ENCODE measurements at regions not wholly inside any gene's neighbourhood (a gene's known extent, or its start where the extent isn't known, plus 50 kb on each side); places are given as distances from the start of the nearest gene placed in this dataset.
"Not testable (repeated sequence)": the region's sequence is repeated elsewhere in the genome, so short reads cannot be mapped to it uniquely, and the experiment has no call there.

DNA sequence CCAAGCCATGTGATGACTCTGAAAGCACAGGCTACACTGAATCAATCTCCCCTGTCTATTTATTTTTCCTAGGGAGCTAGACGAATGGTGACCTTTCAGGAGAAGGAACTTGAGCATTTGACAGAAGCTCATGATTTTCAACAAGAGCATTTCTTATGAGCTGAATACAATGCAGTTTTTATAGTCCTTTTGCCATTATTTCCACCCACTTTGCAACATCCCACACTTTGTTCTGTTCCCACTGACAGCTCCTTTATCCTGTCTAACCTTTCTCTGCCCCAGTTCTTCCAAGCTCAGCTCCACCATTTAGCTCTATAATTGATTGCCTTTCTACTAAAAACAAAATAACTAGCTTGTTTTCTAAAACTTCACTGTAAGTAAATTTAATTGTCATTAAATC is 91.9 kb upstream of the PRSS1 start:
- ATAC-seq (ENCODE audit: low read depth) (no peak), DNase-seq (no peak)
- no peaks in the 10 kb centered on the region for H3K36me3 Mint-ChIP-seq
- no peaks in the 10 kb centered on the region for H3K4me1 Mint-ChIP-seq
- no peak overlapping the region for H3K27ac Mint-ChIP-seq
- H3K9me3 Mint-ChIP-seq = no peaks in the 10 kb centered on the region
- no peak overlapping the region for H3K4me3 Mint-ChIP-seq
- peaks cover 11% of the 10 kb centered on the region for H3K27me3 Mint-ChIP-seq
- POLR2A ChIA-PET = no interaction called here

DNA sequence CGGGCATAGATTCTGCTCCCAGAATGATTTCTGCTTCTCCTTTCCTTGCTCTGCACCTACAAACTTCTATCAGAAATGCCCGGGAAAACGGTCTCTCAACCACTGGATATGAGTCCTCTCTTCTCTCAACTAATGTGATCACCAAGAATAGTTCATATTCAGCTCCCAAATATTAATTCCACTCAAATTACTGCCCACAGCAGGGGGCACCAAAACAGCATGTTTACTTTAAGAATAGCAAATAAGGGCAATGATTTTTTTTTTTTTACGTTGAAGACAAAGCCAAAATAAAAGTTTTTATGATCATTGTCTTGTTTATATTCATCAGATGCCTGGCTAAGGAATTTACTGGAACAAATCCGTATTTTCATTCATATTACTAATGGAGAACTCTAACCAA is 94.9 kb upstream of the PRSS1 start:
- no peak for DNase-seq
- Mint-ChIP-seq H3K4me3 (no peak overlapping the region), H3K27ac (no peak overlapping the region), H3K27me3 (peaks cover 14% of the 10 kb centered on the region), H3K36me3 (no peaks in the 10 kb centered on the region), H3K9me3 (no peaks in the 10 kb centered on the region), H3K4me1 (no peaks in the 10 kb centered on the region)
- POLR2A ChIA-PET = no interaction called here
- ATAC-seq (ENCODE audit: low read depth) = no peak

DNA sequence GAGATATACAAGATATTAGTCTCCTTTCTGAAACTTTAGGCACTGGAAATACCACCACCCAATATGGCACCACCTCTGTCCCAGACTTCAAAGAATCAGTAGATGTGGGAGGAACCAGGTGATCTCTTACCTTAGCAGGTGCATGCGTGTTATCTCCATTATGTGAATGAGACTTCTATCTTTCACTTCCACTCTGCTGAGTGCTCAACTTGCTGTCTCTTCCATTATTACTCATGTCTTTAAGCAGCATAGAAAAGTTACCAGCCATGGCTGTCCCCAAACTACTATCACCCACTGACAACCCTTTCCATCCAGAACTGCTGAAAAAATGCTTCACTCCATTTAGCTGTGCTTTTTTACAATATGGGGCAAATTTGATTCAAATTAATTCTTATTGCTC is 101.5 kb upstream of the PRSS1 start:
- ATAC-seq (ENCODE audit: low read depth) = no peak
- Mint-ChIP-seq H3K27me3 (peaks cover 30% of the 10 kb centered on the region), H3K4me3 (no peak overlapping the region), H3K4me1 (peaks cover 7% of the 10 kb centered on the region), H3K27ac (no peak overlapping the region), H3K36me3 (no peaks in the 10 kb centered on the region), H3K9me3 (no peaks in the 10 kb centered on the region)
- DNase-seq = no peak
- POLR2A ChIA-PET = no interaction called here

DNA sequence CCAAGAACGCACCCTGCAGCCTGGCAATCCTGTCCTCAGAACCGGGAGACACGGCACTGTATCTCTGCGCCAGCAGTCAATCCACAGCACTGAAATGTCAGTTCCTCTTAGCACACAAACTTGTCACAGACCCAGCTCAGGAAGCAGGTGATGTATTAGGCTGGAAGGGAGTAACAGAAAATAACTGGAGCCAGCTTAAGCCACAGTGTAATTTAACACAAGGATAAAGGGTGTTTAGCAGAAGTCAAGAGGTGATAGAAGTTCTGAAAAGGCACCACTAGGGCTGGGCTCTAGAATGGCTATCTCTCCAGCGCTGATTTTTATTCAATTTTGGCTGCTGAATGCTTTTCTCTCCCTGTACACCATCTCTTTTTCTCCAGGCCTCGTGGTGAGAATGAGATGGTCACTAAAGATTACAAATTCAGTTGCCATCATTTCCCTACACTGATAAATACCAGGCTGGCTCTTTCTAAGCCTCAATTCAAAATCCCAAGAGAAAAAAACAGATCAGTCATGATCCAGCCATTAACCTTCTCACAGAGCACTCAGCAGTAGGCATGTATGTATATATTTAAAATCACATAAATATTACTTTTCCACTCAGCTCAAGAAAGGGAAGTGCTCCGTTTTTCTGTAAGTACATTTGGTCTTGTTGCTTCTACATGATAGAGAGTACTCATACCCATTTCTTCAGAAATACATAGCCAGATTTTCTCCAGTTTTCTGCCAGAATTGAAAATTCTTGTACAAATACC is 102.7 kb upstream of the PRSS1 start:
- Mint-ChIP-seq H3K4me3 (peak overlapping the region; percentile 71), H3K27ac (peak overlapping the region; percentile 52), H3K9me3 (no peaks in the 10 kb centered on the region), H3K4me1 (peaks cover 11% of the 10 kb centered on the region), H3K36me3 (no peaks in the 10 kb centered on the region), H3K27me3 (peaks cover 29% of the 10 kb centered on the region)
- DNase-seq (no peak), ATAC-seq (ENCODE audit: low read depth) (peak; percentile 30)
- POLR2A ChIA-PET = interaction anchor here (1.0 kb wide), 1 partner anchor 139 kb away, joined by 3 read pairs; no protein-coding TSS in a partner anchor

DNA sequence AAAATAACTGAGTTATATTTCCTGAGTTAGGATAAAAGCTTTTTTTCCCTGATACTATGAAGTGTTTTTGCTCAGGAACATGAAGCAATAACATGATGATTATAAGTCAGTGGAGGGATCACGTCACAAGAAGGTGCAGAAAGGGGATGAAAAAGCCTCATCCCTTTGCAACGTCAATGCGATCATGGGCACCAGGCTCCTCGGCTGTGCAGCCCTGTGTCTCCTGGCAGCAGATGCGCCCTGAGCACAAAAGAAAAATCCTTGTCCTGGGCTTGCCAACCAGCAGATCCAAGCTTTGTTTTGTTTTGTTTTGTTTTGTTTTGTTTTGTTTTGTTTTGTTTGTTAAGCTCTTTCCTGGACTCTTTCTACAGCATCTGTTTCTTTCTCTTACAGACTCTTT is 103.5 kb upstream of the PRSS1 start:
- ATAC-seq (ENCODE audit: low read depth) (no peak), DNase-seq (no peak)
- H3K9me3 Mint-ChIP-seq = no peaks in the 10 kb centered on the region

DNA sequence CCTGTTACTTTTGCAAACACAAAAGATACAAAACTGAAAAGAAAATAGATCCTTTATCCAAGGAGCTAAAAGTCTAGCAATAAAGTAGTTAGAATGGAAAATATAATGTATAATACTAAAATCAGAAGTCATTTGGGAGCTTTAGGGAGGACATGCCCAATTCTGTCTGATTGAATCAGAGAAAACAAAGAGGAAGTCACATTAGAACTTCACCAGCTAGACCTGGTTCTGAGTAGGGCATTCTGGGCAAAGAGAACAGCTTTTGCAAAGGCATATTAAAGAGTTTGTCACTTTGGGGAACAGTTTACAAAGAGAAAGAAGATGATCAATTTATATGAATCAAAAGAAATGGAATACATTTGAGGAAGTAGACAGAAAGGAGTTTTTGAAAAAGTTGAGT is 107.0 kb upstream of the PRSS1 start:
- Mint-ChIP-seq H3K4me1 (peaks cover 13% of the 10 kb centered on the region), H3K36me3 (no peaks in the 10 kb centered on the region), H3K27me3 (peaks cover 17% of the 10 kb centered on the region), H3K4me3 (no peak overlapping the region), H3K9me3 (no peaks in the 10 kb centered on the region), H3K27ac (no peak overlapping the region)
- DNase-seq (no peak), ATAC-seq (ENCODE audit: low read depth) (no peak)
- POLR2A ChIA-PET = interaction anchor here (1.1 kb wide), 1 partner anchor 155 kb away, joined by 3 read pairs; no protein-coding TSS in a partner anchor

More for the DNA sequence above, 103.5 kb upstream of the PRSS1 start:
- Mint-ChIP-seq H3K27ac (peak overlapping the region; percentile 52), H3K4me3 (peak overlapping the region; percentile 71), H3K36me3 (no peaks in the 10 kb centered on the region), H3K4me1 (peaks cover 11% of the 10 kb centered on the region), H3K27me3 (peaks cover 29% of the 10 kb centered on the region)
- POLR2A ChIA-PET = no interaction called here

DNA sequence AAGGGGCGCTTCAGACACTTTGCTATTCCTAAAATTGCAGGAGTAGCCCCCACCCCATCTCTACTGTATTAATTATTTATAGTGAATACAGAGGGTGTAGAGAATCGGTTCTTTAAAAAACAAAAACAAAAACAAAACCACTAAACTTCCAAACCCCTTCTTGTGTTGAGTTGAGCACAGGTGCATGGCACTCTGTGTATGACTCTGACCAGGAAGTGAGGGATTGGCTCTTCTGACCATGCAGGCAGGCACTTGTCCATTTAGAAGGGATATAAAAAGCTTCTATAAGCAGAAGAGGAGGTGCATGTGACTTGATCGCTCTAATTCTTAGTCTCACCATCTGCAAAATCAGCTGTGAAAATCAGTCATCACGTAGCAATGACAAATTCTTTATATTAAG is 108.0 kb upstream of the PRSS1 start:
- H3K36me3 Mint-ChIP-seq; DNase-seq; ATAC-seq (ENCODE audit: low read depth); H3K4me3 Mint-ChIP-seq; H3K27ac Mint-ChIP-seq; H3K9me3 Mint-ChIP-seq: not testable (repeated sequence)
- POLR2A ChIA-PET = interaction anchor here (1.1 kb wide), 1 partner anchor 156 kb away, joined by 3 read pairs; no protein-coding TSS in a partner anchor
- peaks cover 12% of the 10 kb centered on the region for H3K4me1 Mint-ChIP-seq
- peaks cover 16% of the 10 kb centered on the region for H3K27me3 Mint-ChIP-seq

DNA sequence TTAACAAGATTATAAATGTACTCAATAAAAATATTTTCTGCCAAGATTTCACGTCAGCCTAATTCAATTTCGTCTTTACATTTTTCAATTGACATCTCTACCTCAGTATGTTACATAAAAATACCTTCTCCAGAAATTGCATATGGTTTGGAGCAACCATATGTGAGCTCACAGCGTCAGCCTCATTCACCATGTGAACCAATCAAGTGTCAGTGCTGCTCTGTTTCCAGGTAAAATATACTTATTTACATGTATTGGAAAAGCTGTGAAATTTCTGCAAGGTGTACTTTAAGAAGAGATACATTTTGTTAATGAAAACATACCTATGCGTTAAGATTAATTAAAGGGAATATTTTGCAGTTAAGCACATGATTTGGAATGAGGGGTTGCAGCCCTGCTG is 110.7 kb upstream of the PRSS1 start:
- Mint-ChIP-seq H3K9me3 (no peaks in the 10 kb centered on the region), H3K4me1 (peaks cover 7% of the 10 kb centered on the region), H3K27me3 (peaks cover 3% of the 10 kb centered on the region), H3K27ac (no peak overlapping the region), H3K36me3 (no peaks in the 10 kb centered on the region), H3K4me3 (no peak overlapping the region)
- POLR2A ChIA-PET = no interaction called here
- DNase-seq (no peak), ATAC-seq (ENCODE audit: low read depth) (no peak)

DNA sequence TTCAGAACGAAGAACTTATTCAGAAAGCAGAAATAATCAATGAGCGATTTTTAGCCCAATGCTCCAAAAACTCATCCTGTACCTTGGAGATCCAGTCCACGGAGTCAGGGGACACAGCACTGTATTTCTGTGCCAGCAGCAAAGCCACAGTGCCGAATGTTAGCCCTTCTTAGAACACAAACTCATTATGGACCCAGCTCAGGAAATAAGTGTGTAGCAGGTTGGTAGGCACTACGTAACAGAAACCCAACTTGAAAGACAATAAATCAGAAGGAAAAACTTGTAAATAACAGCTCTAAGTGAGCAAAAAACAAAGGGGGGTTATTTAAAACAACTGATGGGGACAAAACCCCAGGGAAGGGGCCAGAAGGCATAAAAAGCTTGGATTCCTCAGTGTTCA is 112.0 kb upstream of the PRSS1 start:
- POLR2A ChIA-PET = interaction anchor here (0.8 to 1.8 kb wide), 12 partner anchors 56 to 222 kb away, joined by 3 to 16 read pairs (median 4); partner anchors contain the start of gene EPHB6
- H3K4me3 Mint-ChIP-seq = peak overlapping the region; percentile 94
- peaks cover 2% of the 10 kb centered on the region for H3K27me3 Mint-ChIP-seq
- H3K36me3 Mint-ChIP-seq = no peaks in the 10 kb centered on the region
- H3K27ac Mint-ChIP-seq = peak overlapping the region; percentile 99
- H3K9me3 Mint-ChIP-seq = no peaks in the 10 kb centered on the region
- DNase-seq (no peak), ATAC-seq (ENCODE audit: low read depth) (peak; percentile 69)
- H3K4me1 Mint-ChIP-seq = peaks cover 10% of the 10 kb centered on the region

DNA sequence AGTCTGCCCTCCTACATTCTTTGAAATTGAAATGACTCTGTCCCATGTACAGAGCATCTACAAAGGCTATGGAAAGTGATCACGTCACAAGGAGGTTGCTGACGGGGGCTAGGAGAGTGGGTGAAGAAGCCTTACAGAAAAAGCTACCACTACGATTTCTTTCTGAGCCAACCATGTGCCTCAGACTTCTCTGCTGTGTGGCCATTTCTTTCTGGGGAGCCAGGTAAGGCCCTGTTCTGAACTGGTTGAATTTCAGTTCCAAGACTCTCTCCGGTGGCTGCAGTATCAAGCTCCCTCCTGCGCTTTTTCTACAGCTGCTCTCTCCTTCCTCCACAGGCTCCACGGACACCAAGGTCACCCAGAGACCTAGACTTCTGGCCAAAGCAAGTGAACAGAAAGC is 112.5 kb upstream of the PRSS1 start:
- POLR2A ChIA-PET = interaction anchor here (0.8 to 1.8 kb wide), 12 partner anchors 55 to 223 kb away, joined by 3 to 16 read pairs (median 4); partner anchors contain the start of gene EPHB6
- peak overlapping the region; percentile 94 for H3K4me3 Mint-ChIP-seq
- ATAC-seq (ENCODE audit: low read depth) (peak; percentile 61), DNase-seq (no peak)
- peak overlapping the region; percentile 99 for H3K27ac Mint-ChIP-seq
- no peaks in the 10 kb centered on the region for H3K36me3 Mint-ChIP-seq
- H3K9me3 Mint-ChIP-seq = no peaks in the 10 kb centered on the region
- H3K27me3 Mint-ChIP-seq = peaks cover 6% of the 10 kb centered on the region
- peaks cover 13% of the 10 kb centered on the region for H3K4me1 Mint-ChIP-seq

DNA sequence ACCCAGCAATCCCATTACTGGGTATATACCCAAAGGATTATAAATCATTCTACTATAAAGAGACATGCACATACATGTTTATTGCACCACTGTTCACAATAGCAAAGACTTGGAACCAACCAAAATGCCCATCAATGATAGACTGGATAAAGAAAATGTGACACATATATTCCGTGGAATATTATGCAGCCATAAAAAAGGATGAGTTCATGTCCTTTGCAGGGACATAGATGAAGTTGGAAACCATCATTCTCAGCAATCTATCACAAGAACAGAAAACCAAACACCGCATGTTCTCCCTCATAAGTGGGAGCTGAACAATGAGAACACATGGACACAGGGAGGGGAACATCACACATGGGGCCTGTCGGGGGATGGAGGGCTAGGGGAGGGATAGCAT is 113.2 kb upstream of the PRSS1 start:
- not testable (repeated sequence) for ATAC-seq (ENCODE audit: low read depth); DNase-seq; H3K9me3 Mint-ChIP-seq; H3K4me3 Mint-ChIP-seq; H3K36me3 Mint-ChIP-seq; H3K27ac Mint-ChIP-seq; H3K27me3 Mint-ChIP-seq
- H3K4me1 Mint-ChIP-seq = peaks cover 14% of the 10 kb centered on the region
- POLR2A ChIA-PET = interaction anchor here (1.0 to 1.8 kb wide), 9 partner anchors 55 to 174 kb away, joined by 3 to 16 read pairs (median 4); no protein-coding TSS in a partner anchor

DNA sequence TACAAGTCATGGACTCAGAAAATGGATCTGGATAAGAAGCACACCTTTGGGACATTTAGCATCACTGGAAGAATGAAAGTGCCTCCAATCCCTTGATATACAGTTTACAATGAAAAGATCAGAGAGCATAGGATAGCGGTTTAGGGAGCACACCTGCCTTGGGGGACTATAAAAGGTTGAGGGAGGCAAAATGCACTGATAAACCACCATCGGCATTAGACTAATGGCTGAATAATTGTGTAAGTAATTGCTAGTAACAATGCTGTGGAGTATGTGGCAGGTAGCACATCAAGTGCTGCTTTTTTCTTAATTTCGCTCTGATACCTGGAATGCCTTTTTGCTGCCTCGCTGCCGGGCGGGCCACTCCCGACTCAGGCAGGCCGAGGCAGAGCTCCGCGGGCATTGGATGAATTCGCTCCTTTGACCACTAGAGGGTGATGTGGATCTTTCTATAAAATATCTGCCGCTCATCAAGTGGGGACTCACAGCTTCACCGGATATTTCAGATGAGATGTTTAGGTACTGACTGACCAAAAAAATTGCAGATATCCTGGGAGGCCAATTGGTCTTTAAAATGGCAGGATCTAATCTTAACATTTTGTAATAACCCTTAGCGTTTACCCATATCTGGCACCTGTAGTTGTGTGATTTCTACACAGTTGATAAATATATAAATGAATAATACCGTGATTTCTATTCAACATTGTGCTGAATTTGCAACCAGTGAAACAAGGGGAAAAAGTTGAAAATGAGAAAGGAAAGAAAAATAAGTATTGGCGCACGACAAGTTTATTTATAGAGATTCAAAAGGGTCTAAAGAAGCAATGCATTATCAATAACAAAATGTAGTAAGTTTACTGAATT is 116.8 kb upstream of the PRSS1 start:
- Mint-ChIP-seq H3K4me3 (no peak overlapping the region), H3K27me3 (peaks cover 10% of the 10 kb centered on the region), H3K27ac (no peak overlapping the region), H3K36me3 (no peaks in the 10 kb centered on the region), H3K4me1 (peaks cover 12% of the 10 kb centered on the region), H3K9me3 (no peaks in the 10 kb centered on the region)
- POLR2A ChIA-PET = interaction anchor here (1.0 to 1.7 kb wide), 3 partner anchors 151 to 153 kb away, joined by 4 to 6 read pairs (median 5); no protein-coding TSS in a partner anchor
- ATAC-seq (ENCODE audit: low read depth) (peak; percentile 79), DNase-seq (peak; percentile 43)

DNA sequence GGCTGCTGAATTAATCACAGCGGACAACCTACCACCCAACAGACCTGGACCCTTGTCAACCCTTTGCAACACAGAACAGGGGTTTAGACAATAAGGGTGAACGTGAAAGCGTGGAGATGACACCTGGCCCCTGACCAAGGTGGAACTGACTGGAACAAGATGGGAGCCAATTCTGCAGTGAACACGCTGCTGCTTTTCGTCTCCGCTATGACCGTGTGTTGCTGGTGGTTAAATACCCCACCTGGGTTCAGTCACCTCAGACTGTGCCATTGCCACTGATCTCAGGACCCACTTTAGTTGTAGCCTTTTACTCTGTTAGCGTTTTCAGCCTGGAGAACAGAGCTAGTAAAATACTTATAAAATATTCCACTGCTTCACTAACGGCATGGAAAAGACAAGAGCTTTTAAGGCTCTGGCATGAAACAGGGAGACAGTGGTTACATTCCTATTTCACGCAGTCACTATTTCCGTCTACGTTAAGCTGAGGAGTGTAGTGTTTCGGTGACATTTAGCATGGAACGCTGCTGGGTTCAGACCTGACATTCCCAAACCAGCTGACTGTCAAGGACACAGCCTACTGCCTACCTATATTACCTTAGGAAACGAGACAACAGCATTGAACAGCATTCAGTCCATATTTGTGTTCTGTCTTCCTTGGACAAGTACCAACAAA is 119.5 kb upstream of the PRSS1 start:
- Mint-ChIP-seq H3K36me3 (no peaks in the 10 kb centered on the region), H3K4me1 (peaks cover 13% of the 10 kb centered on the region), H3K27me3 (peaks cover 12% of the 10 kb centered on the region), H3K27ac (no peak overlapping the region), H3K4me3 (no peak overlapping the region), H3K9me3 (no peaks in the 10 kb centered on the region)
- no peak for DNase-seq
- ATAC-seq (ENCODE audit: low read depth) = no peak
- POLR2A ChIA-PET = no interaction called here
